VCaP (cell line): ENCODE measurements at regions not wholly inside any gene's neighbourhood (a gene's known extent, or its start where the extent isn't known, plus 50 kb on each side); places are given as distances from the start of the nearest gene placed in this dataset.

ENCODE experiments used
- H3K27ac ChIP-seq: fragments of 450-650 bp; 2 replicates; pipeline ENCODE4 v1.5.1; 2017
- CTCF ChIP-seq: fragments of 450-650 bp; conservative IDR thresholded peaks from 2 replicates; pipeline ENCODE4 v1.5.1; 2017; ENCODE audit warnings: mild to moderate bottlenecking, moderate library complexity

GRCh38 chr4:104749062-104749461 lies 254.4 kb upstream of the CXXC4 start:
- TF ChIP-seq CTCF = no peak
- no peak overlapping the region for H3K27ac ChIP-seq

DNA sequence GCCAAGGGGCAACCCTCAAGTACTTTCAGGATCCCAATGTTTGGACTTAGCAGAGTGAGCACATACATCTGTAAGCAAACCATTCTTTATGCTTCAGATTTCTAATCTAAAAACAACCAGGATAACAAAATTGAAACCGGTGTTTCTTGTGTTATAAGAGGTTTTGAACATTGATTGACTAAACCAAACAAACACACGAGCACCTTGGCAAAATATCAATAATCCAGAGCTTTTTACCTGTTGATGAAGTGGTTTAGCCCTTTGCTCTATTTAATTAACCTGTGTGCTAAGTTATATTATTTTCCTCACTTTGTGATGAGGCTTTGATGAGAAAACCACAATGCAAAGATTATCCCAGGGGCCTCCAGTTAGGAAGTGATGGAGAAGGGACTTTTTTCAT lies 255.3 kb upstream of the CXXC4 start:
- TF ChIP-seq CTCF = no peak
- no peak overlapping the region for H3K27ac ChIP-seq

GRCh38 chr4:104751468-104751867 lies 256.8 kb upstream of the CXXC4 start:
- no peak overlapping the region for H3K27ac ChIP-seq
- TF ChIP-seq CTCF = no peak

DNA sequence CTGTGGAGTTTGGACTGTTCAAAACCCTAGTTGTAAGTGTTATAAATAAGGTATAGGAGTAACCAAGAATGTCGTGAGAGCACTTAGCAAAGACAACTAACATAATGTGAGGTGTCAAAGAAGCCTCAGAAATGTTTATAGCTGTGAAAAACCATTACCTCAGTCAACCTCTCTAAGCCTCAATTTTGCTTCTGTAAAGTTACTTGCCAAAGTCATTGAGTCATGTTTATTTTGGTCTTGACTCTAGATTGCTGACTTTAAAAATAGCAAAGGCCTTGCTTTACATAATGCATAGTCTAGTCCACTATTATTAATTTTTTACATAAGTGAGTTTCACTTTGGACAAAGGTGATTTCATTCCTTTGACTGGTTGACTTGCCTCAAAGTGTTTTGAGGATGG lies 257.6 kb upstream of the CXXC4 start:
- H3K27ac ChIP-seq = no peak overlapping the region
- TF ChIP-seq CTCF = no peak

GRCh38 chr4:104756837-104757236 lies 262.1 kb upstream of the CXXC4 start:
- TF ChIP-seq CTCF = no peak
- no peak overlapping the region for H3K27ac ChIP-seq

- no peak overlapping the region for H3K27ac ChIP-seq
- no peak for TF ChIP-seq CTCF
Observed at GRCh38 chr4:104758574-104758973, 263.9 kb upstream of the CXXC4 start.

GRCh38 chr4:104763554-104764222 lies 269.0 kb upstream of the CXXC4 start:
- TF ChIP-seq CTCF = no peak
- no peak overlapping the region for H3K27ac ChIP-seq
